Kidney glomerular epithelial cell (primary cell): ENCODE measurements at regions not wholly inside any gene's neighbourhood (a gene's known extent, or its start where the extent isn't known, plus 50 kb on each side); places are given as distances from the start of the nearest gene placed in this dataset.

Experiments
- DNase-seq: peaks from one replicate; lab custom pipeline; 2025; lab: John Stamatoyannopoulos, UW

- DNase-seq: no peak
These were observed 117.4 kb downstream of the AXIN2 start for GRCh38 chr17:65444049-65444448.

DNA sequence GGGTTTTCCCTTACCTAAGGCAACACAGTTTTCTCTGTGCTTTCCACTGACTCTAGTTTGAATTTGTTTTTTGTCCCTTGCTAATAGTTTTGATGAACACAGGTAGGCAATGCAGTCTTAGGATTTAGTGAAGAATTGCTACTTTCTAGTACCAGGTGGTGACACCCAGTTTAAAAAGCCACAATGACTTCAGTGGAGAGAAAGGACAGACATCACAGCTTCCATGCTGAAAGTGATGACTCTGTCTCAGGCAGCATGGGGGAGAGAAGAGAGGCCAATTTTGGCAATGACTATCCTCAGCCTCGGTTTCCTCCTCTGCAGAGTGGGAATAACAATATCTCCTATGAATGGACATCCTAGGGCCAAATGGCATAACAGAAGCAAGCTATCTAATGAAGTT, 118.8 kb downstream of the AXIN2 start:
- no peak for DNase-seq

- no peak for DNase-seq
These were observed 119.2 kb downstream of the AXIN2 start for GRCh38 chr17:65442250-65442649.

DNA sequence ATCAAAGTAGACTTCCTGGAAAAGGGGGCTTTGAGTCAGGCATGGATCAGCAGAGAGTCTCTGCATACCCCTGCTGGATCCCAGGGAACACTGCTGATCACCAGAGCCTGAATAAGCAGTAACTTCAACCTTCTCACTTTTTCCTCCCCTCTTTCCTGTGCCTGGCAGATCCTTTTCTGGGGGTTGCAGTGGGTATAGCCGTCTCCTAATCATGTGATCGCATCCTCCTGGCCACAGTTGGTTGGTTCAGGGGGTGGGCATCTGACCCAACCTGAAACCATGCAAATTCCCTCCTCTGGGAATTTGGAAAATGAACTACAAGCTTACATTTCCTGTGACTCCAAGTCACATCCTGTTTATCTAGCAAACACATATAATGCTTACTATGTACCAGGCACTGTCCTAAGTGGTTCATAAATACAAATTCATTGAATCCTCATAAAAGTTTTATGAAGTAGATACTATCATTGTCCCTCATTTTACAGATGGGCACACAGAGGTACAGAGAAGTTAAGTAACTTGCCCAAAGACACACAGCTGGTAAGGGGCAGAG, 120.3 kb downstream of the AXIN2 start:
- no peak for DNase-seq

- no peak for DNase-seq
These were observed 122.6 kb downstream of the AXIN2 start for GRCh38 chr17:65438708-65439294.

- DNase-seq: no peak
These were observed 123.3 kb downstream of the AXIN2 start for GRCh38 chr17:65438173-65438572.

- no peak for DNase-seq
These were observed 124.6 kb downstream of the AXIN2 start for GRCh38 chr17:65436871-65437270.

DNA sequence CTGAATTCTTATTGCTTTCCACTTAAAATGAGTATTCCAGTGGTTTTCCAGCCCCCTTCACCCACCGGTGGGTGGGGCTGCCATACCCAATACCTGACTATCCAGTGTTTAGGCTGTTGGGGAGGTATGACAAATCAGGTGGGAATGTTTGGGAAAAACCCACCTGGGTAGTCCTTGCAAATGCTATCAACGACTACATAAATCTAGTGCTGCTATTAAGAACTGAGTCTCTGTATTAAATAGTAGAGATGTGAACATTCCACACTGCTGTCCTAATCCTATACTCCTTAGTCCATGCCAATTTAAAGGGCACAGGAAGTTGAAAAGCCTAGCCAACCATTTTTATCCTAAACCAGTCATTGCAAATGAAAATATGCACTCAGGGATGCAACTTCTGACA, 126.6 kb downstream of the AXIN2 start:
- DNase-seq: no peak

DNA sequence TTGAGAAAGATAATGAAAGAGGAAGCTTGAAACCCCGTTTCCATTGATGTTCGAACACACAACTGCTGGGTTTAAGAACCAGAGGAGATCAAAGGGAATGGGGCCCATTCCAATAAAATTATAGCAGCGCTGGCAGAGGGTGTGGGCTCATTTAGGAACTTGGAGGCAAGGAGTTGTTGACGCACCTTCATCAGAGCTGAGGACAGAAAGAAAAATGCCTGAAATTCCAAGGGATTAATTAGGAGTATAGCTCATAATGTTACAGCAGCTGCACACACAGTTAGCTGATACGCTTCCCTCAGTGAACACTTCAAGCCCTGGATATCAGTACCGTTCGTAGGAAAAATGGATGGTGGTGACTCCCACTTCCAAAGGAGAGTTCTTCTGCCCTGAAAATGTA, 127.2 kb downstream of the AXIN2 start:
- DNase-seq: peak; percentile 32

DNA sequence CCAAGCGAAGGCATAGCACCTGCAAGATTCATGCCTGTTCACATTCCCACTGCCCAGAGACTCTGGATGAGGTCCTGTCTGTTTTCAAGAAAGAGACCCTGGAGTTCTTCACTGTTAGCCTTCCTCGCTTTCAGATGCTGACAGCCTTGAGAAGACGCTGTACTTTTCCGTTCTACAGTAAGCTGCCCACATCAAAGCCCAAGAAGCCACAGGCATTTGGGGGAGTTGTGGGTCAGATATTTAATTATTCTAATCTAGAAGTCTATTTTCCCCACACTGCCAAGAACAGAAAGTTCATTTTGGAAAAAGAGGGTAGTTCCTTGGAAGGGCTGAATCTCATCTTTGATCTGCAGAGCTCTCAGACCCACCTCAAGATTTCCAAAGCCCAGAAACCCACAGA, 127.9 kb downstream of the AXIN2 start:
- no peak for DNase-seq

GRCh38 chr17:65433157-65433556, 128.3 kb downstream of the AXIN2 start:
- DNase-seq: no peak

DNA sequence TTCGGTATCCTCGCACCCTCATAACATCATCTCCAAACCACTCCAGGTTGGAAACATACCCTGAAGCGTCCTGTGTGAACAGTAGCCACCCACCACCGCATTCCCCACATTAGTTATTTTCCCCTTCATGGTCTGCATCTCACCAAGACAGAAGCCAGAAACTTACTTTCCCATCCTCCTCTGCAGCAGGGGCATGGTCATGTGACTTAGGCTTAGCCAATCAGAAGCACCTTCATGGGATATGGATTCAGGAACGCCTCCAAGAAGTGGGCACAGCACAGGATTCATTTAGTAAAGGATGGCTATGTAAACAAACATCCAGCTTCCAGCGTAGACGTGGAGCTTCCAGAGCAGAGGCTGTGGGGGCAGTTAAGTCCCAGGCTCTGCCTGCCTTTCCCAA, 130.3 kb downstream of the AXIN2 start:
- DNase-seq: no peak

GRCh38 chr17:65430209-65430833, 131.1 kb downstream of the AXIN2 start:
- no peak for DNase-seq

DNA sequence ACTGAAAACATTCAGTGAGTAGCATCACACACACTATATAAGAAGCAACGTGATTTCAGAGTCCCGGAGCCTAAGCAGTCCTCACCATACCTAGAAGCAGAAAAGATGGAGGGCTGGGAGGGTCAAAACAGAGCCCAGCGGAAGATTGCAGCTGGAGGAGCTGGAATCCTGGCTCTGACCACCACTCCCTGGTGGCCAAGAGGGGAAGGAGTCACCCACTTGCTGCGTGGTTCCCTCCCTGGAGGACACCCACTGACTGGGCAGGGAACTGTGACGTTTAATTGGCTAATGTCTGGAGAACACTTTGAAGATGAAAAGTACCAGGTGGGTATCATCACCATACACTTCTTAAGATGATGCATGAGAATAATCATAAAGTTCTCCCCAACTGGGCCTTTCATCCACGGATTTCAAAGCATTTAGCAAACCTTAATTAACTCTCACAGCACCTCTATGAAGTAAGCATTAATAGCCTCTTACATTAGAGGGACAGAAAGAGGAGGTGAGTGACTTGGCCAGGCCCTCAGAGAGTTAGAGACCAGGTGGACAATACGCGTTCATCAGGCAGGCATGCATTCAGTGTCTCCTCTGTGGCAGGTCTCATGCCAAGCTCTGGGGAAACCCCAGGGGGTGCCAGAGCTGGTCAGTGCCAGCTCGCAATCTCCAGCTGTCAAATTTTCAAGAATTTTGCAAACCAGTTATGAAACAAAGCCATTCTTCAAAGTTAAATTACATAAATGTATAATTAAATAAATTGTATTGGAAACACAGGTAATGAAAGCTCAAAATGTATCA, 137.9 kb downstream of the AXIN2 start:
- no peak for DNase-seq

- DNase-seq: no peak
These were observed 142.8 kb downstream of the AXIN2 start for GRCh38 chr17:65418622-65419021.

GRCh38 chr17:65417406-65418221, 143.8 kb downstream of the AXIN2 start:
- no peak for DNase-seq

DNA sequence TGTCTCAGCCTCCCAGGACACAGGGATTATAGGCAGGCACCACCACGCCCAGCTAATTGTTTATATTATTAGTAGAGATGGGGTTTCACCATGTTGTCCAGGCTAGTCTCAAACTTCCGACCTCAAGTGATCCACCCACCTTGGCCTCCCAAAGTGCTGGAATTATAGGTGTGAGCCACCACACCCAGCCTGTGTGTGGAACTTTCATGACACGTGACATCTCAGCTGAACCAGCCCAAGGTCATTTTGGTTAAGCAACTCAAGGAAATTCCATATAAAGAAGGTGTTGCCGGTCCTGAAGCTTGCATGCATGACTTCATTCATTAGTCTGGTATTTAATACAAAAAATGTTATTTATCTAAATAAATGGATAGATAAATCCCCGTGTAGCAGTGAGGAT, 145.5 kb downstream of the AXIN2 start:
- DNase-seq: no peak

- DNase-seq: no peak
These were observed 148.1 kb downstream of the AXIN2 start for GRCh38 chr17:65413390-65413789.

DNA sequence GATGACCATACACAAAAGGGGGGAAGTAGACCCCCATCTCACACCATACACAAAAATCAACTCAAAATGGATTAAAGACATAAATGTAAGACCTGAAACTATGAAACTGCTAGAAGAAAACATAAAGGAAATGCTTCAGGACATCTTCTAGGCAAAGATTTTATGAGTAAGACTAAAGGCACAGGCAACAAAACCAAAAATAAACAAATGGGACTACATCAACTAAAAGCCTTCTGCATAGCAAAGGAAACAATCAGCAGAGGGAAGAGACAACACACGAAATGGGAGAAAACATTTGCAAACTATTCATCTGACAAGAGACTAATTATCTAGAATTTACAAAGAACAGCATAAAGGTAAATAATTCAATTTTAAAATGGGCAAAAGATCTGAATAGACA, 152.1 kb downstream of the AXIN2 start:
- DNase-seq: no peak

- no peak for DNase-seq
These were observed 153.4 kb downstream of the AXIN2 start for GRCh38 chr17:65408050-65408449.

DNA sequence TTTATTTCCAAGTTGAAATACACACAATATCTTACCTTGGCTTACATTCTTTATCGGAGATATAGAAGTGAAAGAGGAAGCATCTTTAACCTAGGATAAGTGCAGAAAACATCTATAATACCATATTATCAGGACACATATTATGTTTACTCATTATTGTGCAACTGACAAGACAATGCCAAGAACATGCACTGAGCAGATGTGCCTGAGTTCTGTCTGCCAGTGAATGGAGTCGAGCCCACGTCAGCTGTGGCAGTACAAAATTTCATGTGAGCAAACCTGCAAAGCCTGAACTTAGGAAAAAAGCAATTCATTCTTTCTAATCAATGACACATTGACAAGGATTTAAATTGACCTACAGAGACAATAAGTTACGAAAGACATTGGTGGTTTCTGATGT, 154.4 kb downstream of the AXIN2 start:
- no peak for DNase-seq

DNA sequence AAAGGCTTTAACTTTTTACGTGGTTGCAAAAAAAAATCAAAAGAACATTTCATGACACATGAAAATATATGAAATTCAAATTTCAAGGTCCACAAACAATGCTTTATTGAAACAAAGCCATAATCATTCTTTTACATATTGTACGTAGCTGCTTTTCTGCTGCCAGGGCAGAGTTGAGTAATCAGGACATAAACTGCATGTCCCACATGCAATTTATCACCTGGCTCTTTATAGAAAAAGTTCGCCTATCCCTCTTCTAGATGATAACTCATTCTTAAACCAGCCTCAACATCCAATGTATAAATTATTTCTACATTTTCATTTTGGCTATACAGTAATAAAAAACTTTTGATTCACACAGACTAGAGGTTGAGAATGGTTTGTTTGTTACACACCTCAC, 154.9 kb downstream of the AXIN2 start:
- no peak for DNase-seq
